DOHH2 (cell line): ENCODE measurements at regions not wholly inside any gene's neighbourhood (a gene's known extent, or its start where the extent isn't known, plus 50 kb on each side); places are given as distances from the start of the nearest gene placed in this dataset.

ENCODE experiments used
- H3F3A ChIP-seq: fragments of 200-600 bp; sonication (generic), shearing (Covaris generic); 2 replicates; pipeline ENCODE4 v1.6.0; 2016; ENCODE audit warnings: antibody characterized with exemption, mild to moderate bottlenecking; ENCODE audit not compliant: control insufficient read depth, insufficient read depth
- H3K27ac ChIP-seq: fragments of 200-600 bp; sonication (generic); 2 replicates; pipeline ENCODE4 v1.5.1; 2014; ENCODE audit warnings: low read depth, mild to moderate bottlenecking, low read length, moderate library complexity
- H3K27me3 ChIP-seq: fragments of 200-600 bp; sonication (generic); 2 replicates; pipeline ENCODE4 v1.6.1; 2014; ENCODE audit warnings: mild to moderate bottlenecking, low read length, mixed read lengths; ENCODE audit not compliant: control insufficient read depth
- H3K36me3 ChIP-seq: fragments of 200-600 bp; sonication (generic); 2 replicates; pipeline ENCODE4 v1.6.1; 2014; ENCODE audit warnings: mild to moderate bottlenecking, low read length, moderate library complexity, mixed read lengths; ENCODE audit not compliant: control insufficient read depth
- H3K4me1 ChIP-seq: fragments of 200-600 bp; sonication (generic); 2 replicates; pipeline ENCODE4 v1.6.1; 2014; ENCODE audit warnings: mild to moderate bottlenecking, low read length, mixed read lengths; ENCODE audit not compliant: control insufficient read depth
- H3K4me2 ChIP-seq: fragments of 200-600 bp; sonication (generic); 2 replicates; pipeline ENCODE4 v1.6.0; 2014; ENCODE audit warnings: mild to moderate bottlenecking, low read length, moderate library complexity
- H3K4me3 ChIP-seq: fragments of 200-600 bp; sonication (generic); 2 replicates; pipeline ENCODE4 v1.5.1; 2014; ENCODE audit warnings: mild to moderate bottlenecking, low read length, mixed read lengths
- H3K79me2 ChIP-seq: fragments of 200-600 bp; sonication (generic); 2 replicates; pipeline ENCODE4 v1.6.1; 2014; ENCODE audit warnings: mild to moderate bottlenecking, low read length, mixed read lengths; ENCODE audit not compliant: control insufficient read depth
- H3K9me2 ChIP-seq: fragments of 200-600 bp; sonication (generic); replicated peaks from 2 replicates; pipeline ENCODE4 v1.6.1; 2014; ENCODE audit warnings: mild to moderate bottlenecking, low read length, mixed read lengths; ENCODE audit not compliant: control insufficient read depth
- H3K9me3 ChIP-seq: fragments of 200-600 bp; sonication (generic); 2 replicates; pipeline ENCODE4 v1.6.1; 2014; ENCODE audit warnings: antibody characterized with exemption, low read length, mixed read lengths; ENCODE audit not compliant: control insufficient read depth, insufficient read depth
- H4K20me1 ChIP-seq: fragments of 200-600 bp; sonication (generic); 2 replicates; pipeline ENCODE4 v1.6.0; 2014; ENCODE audit warnings: low read depth, mild to moderate bottlenecking, antibody characterized with exemption, low read length, moderate library complexity; ENCODE audit not compliant: control insufficient read depth, insufficient read depth
- CTCF ChIP-seq: fragments of 200-600 bp; sonication (generic); IDR thresholded peaks from one replicate; pipeline ENCODE4 v1.5.1; 2014; ENCODE audit warnings: antibody characterized with exemption, mild to moderate bottlenecking, low read depth, low read length; ENCODE audit not compliant: poor library complexity, severe bottlenecking
- EZH2phosphoT487 ChIP-seq: fragments of 200-600 bp; sonication (generic); IDR thresholded peaks from 2 replicates; pipeline ENCODE4 v1.6.1; 2017; ENCODE audit warnings: borderline replicate concordance, mild to moderate bottlenecking, antibody characterized with exemption, low read length, moderate library complexity, mixed read lengths

DNA sequence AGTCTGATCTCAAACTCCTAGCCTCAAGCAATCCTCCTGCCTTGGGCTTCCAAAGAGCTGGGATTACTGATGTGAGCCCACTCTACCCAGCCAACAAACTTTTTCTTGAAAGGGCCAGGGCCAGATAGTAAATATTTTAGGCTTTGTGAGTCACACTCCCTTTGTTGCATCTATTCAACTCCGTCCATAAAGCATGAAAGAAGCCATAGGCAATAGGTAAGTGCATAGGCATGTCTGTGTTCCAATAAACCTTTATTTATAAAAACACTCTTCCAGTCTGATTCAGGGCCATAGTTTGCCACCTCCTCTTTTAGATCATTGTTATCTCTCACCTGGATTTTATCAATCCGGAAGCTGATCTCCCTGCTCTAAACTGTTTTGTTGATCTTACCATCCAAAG is 105.6 kb upstream of the BMPER start:
- H3K27ac ChIP-seq: no peak overlapping the region
- H3K4me3 ChIP-seq: no peak overlapping the region
- no peaks in the 10 kb centered on the region for H3K9me2 ChIP-seq
- H4K20me1 ChIP-seq: no peaks in the 10 kb centered on the region
- no peaks in the 10 kb centered on the region for H3K36me3 ChIP-seq
- no peaks in the 10 kb centered on the region for H3K27me3 ChIP-seq
- no peaks in the 10 kb centered on the region for H3F3A ChIP-seq
- H3K79me2 ChIP-seq: no peaks in the 10 kb centered on the region
- no peaks in the 10 kb centered on the region for H3K4me1 ChIP-seq
- H3K4me2 ChIP-seq: no peak overlapping the region
- H3K9me3 ChIP-seq: 0 out of 2 replicates have a peak, but pooled peaks cover 2% of the 10 kb centered on the region
- TF ChIP-seq EZH2phosphoT487 (no peak), CTCF (no peak)

DNA sequence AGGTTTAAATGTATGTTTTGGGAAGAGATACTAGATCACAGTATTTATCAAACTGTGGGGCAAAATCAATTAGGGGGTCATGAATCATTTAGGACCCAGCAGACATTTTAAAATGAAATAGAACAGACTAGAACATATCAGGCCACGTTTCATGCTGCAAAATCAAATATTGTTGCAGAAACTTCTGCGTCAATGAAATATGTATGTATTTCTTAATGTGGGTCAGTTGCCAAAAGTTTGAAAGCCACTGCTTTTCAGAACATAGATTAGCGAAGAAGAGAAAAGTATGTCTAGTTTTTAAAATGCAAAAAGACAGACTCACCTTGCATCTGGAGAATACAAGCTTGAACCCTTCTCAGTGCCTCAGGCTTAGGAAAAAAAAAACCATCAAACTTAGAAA is 102.7 kb upstream of the BMPER start:
- no peak for TF ChIP-seq CTCF
- TF ChIP-seq EZH2phosphoT487: no peak

GRCh38 chr7:33804140-33804660 is 101.1 kb upstream of the BMPER start:
- H3K4me3 ChIP-seq: no peak overlapping the region
- H3K79me2 ChIP-seq: no peaks in the 10 kb centered on the region
- H3K4me2 ChIP-seq: no peak overlapping the region
- no peaks in the 10 kb centered on the region for H3K9me2 ChIP-seq
- H3F3A ChIP-seq: no peaks in the 10 kb centered on the region
- no peak overlapping the region for H3K27ac ChIP-seq
- H4K20me1 ChIP-seq: no peaks in the 10 kb centered on the region
- no peaks in the 10 kb centered on the region for H3K27me3 ChIP-seq
- H3K36me3 ChIP-seq: no peaks in the 10 kb centered on the region
- TF ChIP-seq CTCF (no peak), EZH2phosphoT487 (no peak)
- no peaks in the 10 kb centered on the region for H3K4me1 ChIP-seq
- no peaks in the 10 kb centered on the region for H3K9me3 ChIP-seq

More for the DNA sequence above, 102.7 kb upstream of the BMPER start:
- Histone ChIP-seq H3K27me3 (no peaks in the 10 kb centered on the region), H3K4me3 (no peak overlapping the region), H3K36me3 (no peaks in the 10 kb centered on the region), H3K4me2 (no peak overlapping the region), H3K27ac (no peak overlapping the region), H3K79me2 (no peaks in the 10 kb centered on the region), H3K9me2 (no peaks in the 10 kb centered on the region), H4K20me1 (no peaks in the 10 kb centered on the region), H3K9me3 (0 out of 2 replicates have a peak, but pooled peaks cover 2% of the 10 kb centered on the region), H3K4me1 (no peaks in the 10 kb centered on the region), H3F3A (no peaks in the 10 kb centered on the region)
